BLaER1 (cell line): ENCODE measurements at regions not wholly inside any gene's neighbourhood (a gene's known extent, or its start where the extent isn't known, plus 50 kb on each side); places are given as distances from the start of the nearest gene placed in this dataset.

Experiments used
- H3K27ac ChIP-seq: shearing (Covaris generic); formaldehyde crosslinking; 2 replicates; pipeline ENCODE4 v1.8.1; 2022
- H3K27me3 ChIP-seq: shearing (Covaris generic); formaldehyde crosslinking; 2 replicates; pipeline ENCODE4 v1.8.1; 2022
- H3K36me3 ChIP-seq: shearing (Covaris generic); formaldehyde crosslinking; 2 replicates; pipeline ENCODE4 v1.8.1; 2022
- H3K4me1 ChIP-seq: shearing (Covaris generic); formaldehyde crosslinking; 2 replicates; pipeline ENCODE4 v1.8.1; 2022
- H3K4me2 ChIP-seq: shearing (Covaris generic); formaldehyde crosslinking; 2 replicates; pipeline ENCODE4 v1.8.1; 2022
- H3K4me3 ChIP-seq: shearing (Covaris generic); formaldehyde crosslinking; 2 replicates; pipeline ENCODE4 v1.8.1; 2022
- H3K9ac ChIP-seq: shearing (Covaris generic); formaldehyde crosslinking; 2 replicates; pipeline ENCODE4 v1.8.1; 2022
- H3K9me3 ChIP-seq: shearing (Covaris generic); formaldehyde crosslinking; 2 replicates; pipeline ENCODE4 v1.8.1; 2022
- H4K20me1 ChIP-seq: shearing (Covaris generic); formaldehyde crosslinking; 2 replicates; pipeline ENCODE4 v1.8.1; 2022
- Cebpa-rat ChIP-seq: shearing (Covaris generic); IDR thresholded peaks from 2 replicates; pipeline ENCODE4 v1.8.1; 2022

GRCh38 chr5:112112346-112112745 lies 306.7 kb downstream of the EPB41L4A start:
- no peak overlapping the region for H3K9ac ChIP-seq
- TF ChIP-seq Cebpa-rat = no peak
- no peaks in the 10 kb centered on the region for H4K20me1 ChIP-seq
- H3K27ac ChIP-seq = no peak overlapping the region
- no peak overlapping the region for H3K4me2 ChIP-seq
- H3K36me3 ChIP-seq = no peaks in the 10 kb centered on the region
- H3K9me3 ChIP-seq = no peaks in the 10 kb centered on the region
- no peaks in the 10 kb centered on the region for H3K4me1 ChIP-seq
- no peaks in the 10 kb centered on the region for H3K27me3 ChIP-seq
- H3K4me3 ChIP-seq = no peak overlapping the region

DNA sequence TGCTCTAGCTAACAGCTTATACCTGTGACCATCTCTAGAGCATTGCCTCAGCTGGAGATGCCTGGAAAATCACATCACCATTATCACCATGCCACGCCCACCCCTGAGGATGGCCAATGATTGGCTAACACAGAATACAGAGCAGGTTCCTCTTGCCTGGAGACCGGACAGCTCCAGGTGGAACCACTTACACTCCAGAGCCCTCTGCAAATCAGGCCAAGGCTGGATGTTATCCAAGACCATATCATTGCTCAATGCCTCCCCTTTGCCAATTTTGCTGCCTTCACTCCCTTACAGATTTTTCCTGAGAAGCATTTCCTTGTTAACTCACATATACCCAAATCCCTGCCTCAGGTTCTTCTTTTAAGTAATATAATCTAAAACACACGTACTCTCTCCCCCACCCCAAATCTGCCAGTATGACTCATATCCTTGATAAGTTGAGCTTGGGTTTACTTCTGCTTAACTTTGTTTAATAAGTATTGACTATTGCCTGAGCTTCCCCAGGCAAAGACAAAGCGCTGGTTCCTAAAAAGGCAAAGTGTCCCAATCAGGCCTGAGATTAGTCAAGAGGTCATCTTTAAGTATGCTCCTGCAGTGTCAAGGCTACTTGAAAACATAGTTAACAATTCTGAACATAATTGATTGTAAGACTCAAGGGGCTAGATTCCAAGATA lies 309.6 kb downstream of the EPB41L4A start:
- no peak overlapping the region for H3K4me2 ChIP-seq
- H3K36me3 ChIP-seq = no peaks in the 10 kb centered on the region

GRCh38 chr5:112106878-112107277 lies 312.2 kb downstream of the EPB41L4A start:
- Histone ChIP-seq H3K9me3 (no peaks in the 10 kb centered on the region), H3K9ac (no peak overlapping the region), H3K36me3 (no peaks in the 10 kb centered on the region), H3K4me3 (no peak overlapping the region), H3K4me1 (no peaks in the 10 kb centered on the region), H3K27me3 (no peaks in the 10 kb centered on the region), H3K27ac (no peak overlapping the region), H4K20me1 (no peaks in the 10 kb centered on the region), H3K4me2 (no peak overlapping the region)
- TF ChIP-seq Cebpa-rat = no peak

More for the DNA sequence above, 309.6 kb downstream of the EPB41L4A start:
- Histone ChIP-seq H3K4me3 (no peak overlapping the region), H3K9me3 (no peaks in the 10 kb centered on the region), H3K27ac (no peak overlapping the region), H3K27me3 (no peaks in the 10 kb centered on the region), H3K4me1 (no peaks in the 10 kb centered on the region), H3K9ac (no peak overlapping the region), H4K20me1 (no peaks in the 10 kb centered on the region)
- no peak for TF ChIP-seq Cebpa-rat

DNA sequence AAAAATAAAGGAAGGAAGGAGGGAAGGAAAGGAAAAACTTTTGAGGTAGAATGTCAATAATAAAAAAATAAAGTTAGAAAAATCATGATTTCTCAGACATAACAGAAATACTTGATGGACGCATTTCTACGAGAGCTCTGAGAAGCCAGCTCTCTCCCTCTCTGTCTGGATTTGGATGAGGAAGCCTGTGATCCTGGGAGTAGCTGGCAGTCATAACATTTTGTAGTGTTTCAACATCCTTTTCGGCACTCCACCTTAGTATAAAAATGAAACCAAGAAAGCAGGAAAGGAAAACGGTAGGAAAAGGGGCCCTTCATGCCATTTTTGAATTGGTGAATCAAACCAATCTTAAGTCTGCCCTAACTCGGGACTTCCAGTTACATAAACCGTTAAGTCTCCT lies 321.3 kb downstream of the EPB41L4A start:
- Histone ChIP-seq H3K4me1 (no peaks in the 10 kb centered on the region), H3K4me2 (no peak overlapping the region), H3K4me3 (no peak overlapping the region), H3K27me3 (no peaks in the 10 kb centered on the region), H3K36me3 (no peaks in the 10 kb centered on the region), H3K9me3 (peaks cover 6% of the 10 kb centered on the region; the same call in 1 of the 2 replicates), H3K27ac (no peak overlapping the region), H3K9ac (no peak overlapping the region), H4K20me1 (no peaks in the 10 kb centered on the region)
- no peak for TF ChIP-seq Cebpa-rat

DNA sequence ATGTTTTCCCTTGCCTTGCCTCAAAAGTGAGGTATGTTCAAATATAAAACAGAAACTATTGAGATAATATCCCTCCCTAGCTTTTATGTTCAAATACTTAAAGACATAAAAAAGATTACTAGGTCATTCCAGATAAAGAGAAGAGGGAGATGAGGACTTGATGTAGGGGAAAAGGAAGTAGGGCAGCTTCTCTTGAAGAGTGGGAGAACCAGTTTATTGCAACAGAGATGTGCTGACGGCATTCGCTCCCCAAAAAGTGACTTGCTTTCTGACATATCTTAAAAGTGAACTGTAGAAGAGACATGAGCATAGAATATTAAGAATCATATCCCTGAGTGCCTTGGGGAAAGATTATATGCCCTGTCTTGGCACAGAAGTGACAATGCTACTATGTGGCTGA lies 330.2 kb upstream of the NREP start:
- Histone ChIP-seq H3K27me3 (no peaks in the 10 kb centered on the region), H3K9ac (no peak overlapping the region), H3K27ac (no peak overlapping the region), H4K20me1 (no peaks in the 10 kb centered on the region), H3K9me3 (no peaks in the 10 kb centered on the region), H3K4me3 (no peak overlapping the region), H3K4me1 (no peaks in the 10 kb centered on the region), H3K36me3 (no peaks in the 10 kb centered on the region), H3K4me2 (no peak overlapping the region)
- TF ChIP-seq Cebpa-rat = no peak

GRCh38 chr5:112086740-112087139 lies 329.7 kb upstream of the NREP start:
- Histone ChIP-seq H3K9ac (no peak overlapping the region), H3K9me3 (no peaks in the 10 kb centered on the region), H3K4me2 (no peak overlapping the region)

GRCh38 chr5:112084149-112084548 lies 327.2 kb upstream of the NREP start:
- Histone ChIP-seq H3K4me3 (no peak overlapping the region), H3K27me3 (no peaks in the 10 kb centered on the region), H3K36me3 (no peaks in the 10 kb centered on the region), H3K4me1 (no peaks in the 10 kb centered on the region), H4K20me1 (no peaks in the 10 kb centered on the region), H3K27ac (no peak overlapping the region), H3K9me3 (no peaks in the 10 kb centered on the region), H3K4me2 (no peak overlapping the region), H3K9ac (no peak overlapping the region)
- TF ChIP-seq Cebpa-rat = no peak

More at GRCh38 chr5:112086740-112087139, 329.7 kb upstream of the NREP start:
- H3K36me3 ChIP-seq = no peaks in the 10 kb centered on the region
- H3K27ac ChIP-seq = no peak overlapping the region
- no peaks in the 10 kb centered on the region for H3K27me3 ChIP-seq
- H3K4me3 ChIP-seq = no peak overlapping the region
- no peak for TF ChIP-seq Cebpa-rat
- H3K4me1 ChIP-seq = no peaks in the 10 kb centered on the region
- no peaks in the 10 kb centered on the region for H4K20me1 ChIP-seq

DNA sequence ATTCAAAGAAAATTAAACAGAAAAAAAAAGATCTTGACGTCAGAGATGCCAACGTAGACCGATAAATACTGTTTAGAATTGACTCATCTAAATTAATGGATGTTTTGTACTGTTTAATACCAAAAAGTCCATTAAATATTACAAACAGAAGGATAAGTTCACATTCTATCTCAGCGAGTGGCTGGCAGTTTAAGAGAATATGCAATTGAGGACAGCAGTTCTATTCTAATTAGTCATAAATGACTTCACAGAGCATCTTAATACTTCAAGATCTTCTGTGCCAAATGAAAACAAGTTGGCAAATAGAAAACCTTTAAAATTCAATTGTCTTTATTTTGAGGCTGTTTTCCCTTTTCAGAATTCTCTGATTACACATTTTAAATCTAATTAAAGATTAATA lies 326.6 kb upstream of the NREP start:
- Histone ChIP-seq H3K4me1 (no peaks in the 10 kb centered on the region), H3K9ac (no peak overlapping the region), H3K9me3 (no peaks in the 10 kb centered on the region), H4K20me1 (no peaks in the 10 kb centered on the region), H3K4me3 (no peak overlapping the region), H3K4me2 (no peak overlapping the region), H3K27me3 (no peaks in the 10 kb centered on the region), H3K36me3 (no peaks in the 10 kb centered on the region), H3K27ac (no peak overlapping the region)
- TF ChIP-seq Cebpa-rat = no peak

GRCh38 chr5:112077180-112077579 lies 320.2 kb upstream of the NREP start:
- no peak overlapping the region for H3K9ac ChIP-seq
- H3K4me2 ChIP-seq = no peak overlapping the region
- H4K20me1 ChIP-seq = no peaks in the 10 kb centered on the region
- no peaks in the 10 kb centered on the region for H3K27me3 ChIP-seq
- no peaks in the 10 kb centered on the region for H3K4me1 ChIP-seq
- H3K9me3 ChIP-seq = no peaks in the 10 kb centered on the region
- H3K36me3 ChIP-seq = no peaks in the 10 kb centered on the region
- no peak overlapping the region for H3K4me3 ChIP-seq
- no peak overlapping the region for H3K27ac ChIP-seq
- TF ChIP-seq Cebpa-rat = no peak

DNA sequence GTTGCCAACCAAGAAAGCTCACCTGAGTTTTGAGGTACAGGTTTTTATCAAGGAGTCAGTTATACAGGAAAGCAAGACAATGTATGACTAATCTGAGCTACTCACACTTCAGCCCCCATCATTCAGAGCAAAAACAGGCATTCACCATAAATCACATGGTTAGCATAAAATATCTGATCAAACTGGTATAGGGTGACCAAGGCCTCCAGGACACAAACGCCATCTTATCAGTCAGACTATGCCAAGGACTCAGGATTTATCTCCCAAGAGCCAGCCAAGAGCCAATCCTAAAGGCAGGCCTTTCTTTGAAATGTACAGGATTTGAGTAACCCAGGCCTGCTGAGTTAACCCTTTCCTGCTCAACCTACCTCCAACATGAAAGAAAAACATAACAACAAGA lies 313.0 kb upstream of the NREP start:
- H3K27ac ChIP-seq = no peak overlapping the region
- H3K9ac ChIP-seq = no peak overlapping the region
- H3K9me3 ChIP-seq = no peaks in the 10 kb centered on the region
- H4K20me1 ChIP-seq = no peaks in the 10 kb centered on the region
- TF ChIP-seq Cebpa-rat = no peak
- no peak overlapping the region for H3K4me2 ChIP-seq
- H3K36me3 ChIP-seq = no peaks in the 10 kb centered on the region
- no peaks in the 10 kb centered on the region for H3K27me3 ChIP-seq
- H3K4me3 ChIP-seq = no peak overlapping the region
- no peaks in the 10 kb centered on the region for H3K4me1 ChIP-seq

- Histone ChIP-seq H3K9ac (no peak overlapping the region), H4K20me1 (no peaks in the 10 kb centered on the region), H3K4me3 (no peak overlapping the region), H3K27ac (no peak overlapping the region), H3K27me3 (no peaks in the 10 kb centered on the region), H3K9me3 (no peaks in the 10 kb centered on the region), H3K36me3 (no peaks in the 10 kb centered on the region), H3K4me2 (no peak overlapping the region), H3K4me1 (no peaks in the 10 kb centered on the region)
- TF ChIP-seq Cebpa-rat = no peak
These were observed 312.3 kb upstream of the NREP start for GRCh38 chr5:112069329-112069728.
